ENCODE measurements at regions not wholly inside any gene's neighbourhood (a gene's known extent, or its start where the extent isn't known, plus 50 kb on each side); places are given as distances from the start of the nearest gene placed in this dataset.

DNA sequence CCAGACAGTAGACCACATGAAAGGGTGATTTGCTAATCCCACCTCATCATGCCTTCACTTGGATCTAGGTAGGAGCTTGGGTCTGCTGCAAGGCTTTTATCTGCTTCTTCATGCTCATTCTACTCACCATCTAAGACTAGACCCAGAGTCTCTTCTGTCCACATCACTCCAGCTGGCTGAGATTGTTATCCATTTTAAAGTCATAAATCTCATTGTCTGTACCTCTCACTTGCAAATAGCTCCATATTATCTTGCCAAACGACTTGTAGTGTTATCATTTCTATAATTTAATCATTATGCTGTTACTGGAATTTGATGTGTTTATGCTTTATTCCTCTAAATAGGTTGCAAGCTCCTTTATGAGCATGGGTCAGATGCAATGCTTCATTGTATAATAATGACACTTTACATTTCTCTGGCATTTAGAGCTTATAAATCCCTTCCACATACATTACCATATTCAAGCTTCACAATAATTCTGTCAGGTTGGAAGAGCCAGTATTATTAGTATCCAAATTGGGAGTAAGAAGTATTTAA is 254.2 kb upstream of the SORL1-AS1 start:
- no peaks in the 10 kb centered on the region for H3K9me2 ChIP-seq (ENCODE audit: insufficient read depth)
- H3K79me2 ChIP-seq (ENCODE audit: insufficient read depth, low read length), result no peaks in the 10 kb centered on the region
- intact Hi-C loops (cut with micrococcal nuclease), result no loop called here
- BruUV-seq (replicated peaks), result no TSS peak
- no peaks in the 10 kb centered on the region for H3K9me3 ChIP-seq (ENCODE audit: control insufficient read depth in 1 of 2, insufficient read depth in 1 of 2, low read depth in 1 of 2, low read length in 2 of 2)
- no peaks in the 10 kb centered on the region for H3K36me3 ChIP-seq (ENCODE audit: control insufficient read depth in 1 of 2, insufficient read depth in 2 of 2, low read length in 2 of 2)
- H3K27ac ChIP-seq (ENCODE audit: low read depth, low read length), result no peak overlapping the region
- no peak overlapping the region for H3K9ac ChIP-seq (ENCODE audit: low read length)
- ChIA-PET RAD21 (ENCODE audit: low non-redundant PET in 1 of 2, low total read pairs in 2 of 2, uncharacterized antibody in 2 of 2, unreplicated experiment in 2 of 2) (no interaction called here), POLR2A (no interaction called here), CTCF (no interaction called here)
- H3K4me3 ChIP-seq (replicated peaks in 1 of 2; ENCODE audit: low read depth in 1 of 2, low read length in 2 of 2), result no peak overlapping the region
- peaks cover 0 to 16% of the 10 kb centered on the region in 2 experiments; a peak in 1 of 4 replicates for H3K4me1 ChIP-seq (ENCODE audit: control insufficient read depth in 1 of 2, insufficient read depth in 2 of 2, low read length in 2 of 2)
- no peak overlapping the region for H3K4me2 ChIP-seq (ENCODE audit: low read length)
- ATAC-seq (no peak), DNase-seq (ENCODE audit: low read depth, low spot score) (no peak)
- no peak overlapping the region for H2AFZ ChIP-seq (ENCODE audit: low read depth, low read length, poor library complexity, severe bottlenecking)
- TF ChIP-seq ZFX (IDR thresholded peaks at IDR 0.05) (no peak), MAX (IDR thresholded peaks at IDR 0.05) (no peak), REST (IDR thresholded peaks at IDR 0.05; ENCODE audit: low read depth) (no peak), ZNF274 (IDR thresholded peaks at IDR 0.05; ENCODE audit: low read depth, low read length) (no peak), EZH2 (IDR thresholded peaks at IDR 0.05) (no peak), EGR1 (IDR thresholded peaks at IDR 0.05; ENCODE audit: low read depth) (no peak), JUND (IDR thresholded peaks at IDR 0.05) (no peak), CTCF (IDR thresholded peaks at IDR 0.05 in 2 of 3, conservative IDR thresholded peaks at IDR 0.05 in 1 of 3; ENCODE audit: borderline replicate concordance in 1 of 3, insufficient read depth in 1 of 3, low read depth in 2 of 3, low read length in 2 of 3) (no peak), POLR2A (IDR thresholded peaks at IDR 0.05; ENCODE audit: borderline replicate concordance, extremely low read depth, insufficient read depth, insufficient read length) (no peak)
- H3K27me3 ChIP-seq (ENCODE audit: insufficient read depth, low read length), result no peaks in the 10 kb centered on the region
- H4K20me1 ChIP-seq (ENCODE audit: insufficient read depth), result no peaks in the 10 kb centered on the region

All from HCT116 (cell line).